OCI-LY3 (cell line): ENCODE measurements at regions not wholly inside any gene's neighbourhood (a gene's known extent, or its start where the extent isn't known, plus 50 kb on each side); places are given as distances from the start of the nearest gene placed in this dataset.

ENCODE experiments used
- H2AFZ ChIP-seq: fragments of 200-600, 300-600 bp; shearing (Covaris generic); 2 replicates; pipeline ENCODE4 v1.6.0; 2014; ENCODE audit warnings: antibody characterized with exemption, low read depth, low read length
- H3K27ac ChIP-seq: fragments of 200-600, 300-600 bp; sonication (generic); 2 replicates; pipeline ENCODE4 v1.5.1; 2014; ENCODE audit warnings: mild to moderate bottlenecking, low read length, moderate library complexity, mixed read lengths
- H3K27me3 ChIP-seq: fragments of 200-600, 300-600 bp; sonication (generic); 2 replicates; pipeline ENCODE4 v1.6.1; 2014; ENCODE audit warnings: low read depth, low read length, mixed read lengths
- H3K36me3 ChIP-seq: fragments of 200-600, 300-600 bp; sonication (generic); replicated peaks from 2 replicates; pipeline ENCODE3; 2014; ENCODE audit warnings: low read depth, low read length, mixed read lengths
- H3K4me1 ChIP-seq: fragments of 300-600, 200-600 bp; sonication (generic); 2 replicates; pipeline ENCODE4 v1.6.1; 2014; ENCODE audit warnings: low read length, mixed read lengths
- H3K4me2 ChIP-seq: fragments of 200-600, 300-600 bp; sonication (generic); 2 replicates; pipeline ENCODE4 v1.6.1; 2014; ENCODE audit warnings: low read length, mixed read lengths
- H3K4me3 ChIP-seq: fragments of 300-600, 200-600 bp; sonication (generic); 2 replicates; pipeline ENCODE4 v1.5.1; 2014; ENCODE audit warnings: antibody characterized with exemption, mild to moderate bottlenecking, low read length, moderate library complexity
- H3K79me2 ChIP-seq: fragments of 300-600, 200-600 bp; shearing (Covaris generic); 2 replicates; pipeline ENCODE4 v1.6.1; 2014; ENCODE audit warnings: mild to moderate bottlenecking, low read length, mixed read lengths
- H3K9ac ChIP-seq: fragments of 300-600, 200-600 bp; shearing (Covaris generic); 2 replicates; pipeline ENCODE4 v1.6.0; 2014; ENCODE audit warnings: mild to moderate bottlenecking, low read length, moderate library complexity
- H3K9me3 ChIP-seq: fragments of 200-600, 300-600 bp; shearing (Covaris generic); 2 replicates; pipeline ENCODE4 v1.6.1; 2014; ENCODE audit warnings: low read length, mixed read lengths; ENCODE audit not compliant: insufficient read depth
- H4K20me1 ChIP-seq: fragments of 200-600, 300-600 bp; sonication (generic); 2 replicates; pipeline ENCODE4 v1.6.1; 2016; ENCODE audit warnings: low read length, mixed read lengths; ENCODE audit not compliant: insufficient read depth
- CTCF ChIP-seq: fragments of 200-600, 300-600 bp; sonication (generic); IDR thresholded peaks from 2 replicates; pipeline ENCODE4 v1.5.1; 2014; ENCODE audit warnings: antibody characterized with exemption, low read length, low read depth
- EZH2phosphoT487 ChIP-seq: fragments of 200-600 bp; shearing (Covaris generic); IDR thresholded peaks from 2 replicates; pipeline ENCODE4 v1.6.1; 2018; ENCODE audit warnings: antibody characterized with exemption, mixed run types, low read depth

GRCh38 chr10:90319188-90319914 lies 538.5 kb downstream of the HTR7 start:
- Histone ChIP-seq H3K27ac (peak overlapping the region; percentile 48), H3K79me2 (no peaks in the 10 kb centered on the region), H3K4me3 (peak overlapping the region; percentile 14; the same call in 1 of the 2 replicates), H3K4me1 (peaks cover 35% of the 10 kb centered on the region), H3K27me3 (no peaks in the 10 kb centered on the region), H2AFZ (no peak overlapping the region), H3K9ac (peak overlapping the region; percentile 33; the same call in 1 of the 2 replicates), H3K9me3 (no peaks in the 10 kb centered on the region), H3K36me3 (no peaks in the 10 kb centered on the region), H3K4me2 (peak overlapping the region; percentile 59), H4K20me1 (no peaks in the 10 kb centered on the region)
- TF ChIP-seq CTCF = no peak
- no peak for TF ChIP-seq EZH2phosphoT487

- no peak overlapping the region for H3K27ac ChIP-seq
- no peak overlapping the region for H2AFZ ChIP-seq
- H3K4me2 ChIP-seq = no peak overlapping the region
- H3K27me3 ChIP-seq = no peaks in the 10 kb centered on the region
- no peak overlapping the region for H3K9ac ChIP-seq
- no peaks in the 10 kb centered on the region for H4K20me1 ChIP-seq
- peaks cover 32% of the 10 kb centered on the region for H3K4me1 ChIP-seq
- no peaks in the 10 kb centered on the region for H3K36me3 ChIP-seq
- H3K4me3 ChIP-seq = no peak overlapping the region
- H3K79me2 ChIP-seq = no peaks in the 10 kb centered on the region
- H3K9me3 ChIP-seq = no peaks in the 10 kb centered on the region
- no peak for TF ChIP-seq CTCF
- no peak for TF ChIP-seq EZH2phosphoT487
These were observed 536.6 kb downstream of the HTR7 start for GRCh38 chr10:90321132-90321816.

GRCh38 chr10:90326498-90327267 lies 531.2 kb downstream of the HTR7 start:
- H3K4me3 ChIP-seq = no peak overlapping the region
- no peaks in the 10 kb centered on the region for H3K9me3 ChIP-seq
- H3K9ac ChIP-seq = no peak overlapping the region
- no peaks in the 10 kb centered on the region for H3K79me2 ChIP-seq
- TF ChIP-seq EZH2phosphoT487 = no peak
- no peak for TF ChIP-seq CTCF
- H3K4me1 ChIP-seq = peaks cover 8% of the 10 kb centered on the region
- H4K20me1 ChIP-seq = no peaks in the 10 kb centered on the region
- no peak overlapping the region for H3K27ac ChIP-seq
- no peaks in the 10 kb centered on the region for H3K27me3 ChIP-seq
- no peak overlapping the region for H2AFZ ChIP-seq
- no peaks in the 10 kb centered on the region for H3K36me3 ChIP-seq
- no peak overlapping the region for H3K4me2 ChIP-seq

- Histone ChIP-seq H4K20me1 (no peaks in the 10 kb centered on the region), H3K27ac (no peak overlapping the region), H3K9ac (no peak overlapping the region), H3K36me3 (no peaks in the 10 kb centered on the region), H3K4me2 (no peak overlapping the region), H3K4me1 (peaks cover 8% of the 10 kb centered on the region), H3K4me3 (no peak overlapping the region), H3K79me2 (no peaks in the 10 kb centered on the region), H2AFZ (no peak overlapping the region), H3K27me3 (no peaks in the 10 kb centered on the region), H3K9me3 (no peaks in the 10 kb centered on the region)
- TF ChIP-seq EZH2phosphoT487 (no peak), CTCF (no peak)
These were observed 530.2 kb downstream of the HTR7 start for GRCh38 chr10:90327611-90328010.
